ENCODE measurements at regions not wholly inside any gene's neighbourhood (a gene's known extent, or its start where the extent isn't known, plus 50 kb on each side); places are given as distances from the start of the nearest gene placed in this dataset.

- DNase-seq (ENCODE audit: low read depth, low spot score): no peak
- H3K36me3 ChIP-seq (ENCODE audit: insufficient read depth, insufficient read length, low read length): no peaks in the 10 kb centered on the region
- H3K9me3 ChIP-seq (ENCODE audit: insufficient read depth, low read length): peaks cover 5% of the 10 kb centered on the region; the same call in 1 of the 2 replicates
- H3K27me3 ChIP-seq (ENCODE audit: insufficient read depth, insufficient read length): no peaks in the 10 kb centered on the region
- TF ChIP-seq YY1 (IDR thresholded peaks at IDR 0.05; ENCODE audit: insufficient read depth, insufficient read length) (no peak), ZNF274 (IDR thresholded peaks at IDR 0.05; ENCODE audit: low read depth, low read length) (no peak), SUZ12 (IDR thresholded peaks at IDR 0.05; ENCODE audit: extremely low read depth, insufficient read depth, insufficient read length) (no peak)
- no peaks in the 10 kb centered on the region for H3K4me1 ChIP-seq (ENCODE audit: insufficient read depth, insufficient read length)
- H3K4me3 ChIP-seq (ENCODE audit: insufficient read length, low read depth): no peak overlapping the region
- no peak overlapping the region for H3K9ac ChIP-seq (ENCODE audit: insufficient read length, low read depth)
Measured at GRCh38 chr9:107102011-107102410, 181.1 kb upstream of the RAD23B start.

GRCh38 chr9:107103621-107104020, 179.5 kb upstream of the RAD23B start:
- Histone ChIP-seq H3K36me3 (ENCODE audit: insufficient read depth, insufficient read length, low read length) (no peaks in the 10 kb centered on the region), H3K27me3 (ENCODE audit: insufficient read depth, insufficient read length) (no peaks in the 10 kb centered on the region), H3K9ac (ENCODE audit: insufficient read length, low read depth) (no peak overlapping the region), H3K4me3 (ENCODE audit: insufficient read length, low read depth) (no peak overlapping the region), H3K4me1 (ENCODE audit: insufficient read depth, insufficient read length) (no peaks in the 10 kb centered on the region), H3K9me3 (ENCODE audit: insufficient read depth, low read length) (peaks cover 5% of the 10 kb centered on the region; the same call in 1 of the 2 replicates)
- no peak for DNase-seq (ENCODE audit: low read depth, low spot score)
- no peak for TF ChIP-seq YY1 (IDR thresholded peaks at IDR 0.05; ENCODE audit: insufficient read depth, insufficient read length)

GRCh38 chr9:107105784-107106183, 177.3 kb upstream of the RAD23B start:
- DNase-seq (ENCODE audit: low read depth, low spot score): no peak
- Histone ChIP-seq H3K4me3 (ENCODE audit: insufficient read length, low read depth) (no peak overlapping the region), H3K4me1 (ENCODE audit: insufficient read depth, insufficient read length) (no peaks in the 10 kb centered on the region), H3K9me3 (ENCODE audit: insufficient read depth, low read length) (peaks cover 5% of the 10 kb centered on the region; the same call in 1 of the 2 replicates), H3K36me3 (ENCODE audit: insufficient read depth, insufficient read length, low read length) (no peaks in the 10 kb centered on the region), H3K9ac (ENCODE audit: insufficient read length, low read depth) (no peak overlapping the region), H3K27me3 (ENCODE audit: insufficient read depth, insufficient read length) (no peaks in the 10 kb centered on the region)
- TF ChIP-seq SUZ12 (IDR thresholded peaks at IDR 0.05; ENCODE audit: extremely low read depth, insufficient read depth, insufficient read length) (no peak), YY1 (IDR thresholded peaks at IDR 0.05; ENCODE audit: insufficient read depth, insufficient read length) (no peak), ZNF274 (IDR thresholded peaks at IDR 0.05; ENCODE audit: low read depth, low read length) (no peak)

- H3K9ac ChIP-seq (ENCODE audit: insufficient read length, low read depth): no peak overlapping the region
- no peaks in the 10 kb centered on the region for H3K36me3 ChIP-seq (ENCODE audit: insufficient read depth, insufficient read length, low read length)
- TF ChIP-seq YY1 (IDR thresholded peaks at IDR 0.05; ENCODE audit: insufficient read depth, insufficient read length) (no peak), ZNF274 (IDR thresholded peaks at IDR 0.05; ENCODE audit: low read depth, low read length) (no peak), SUZ12 (IDR thresholded peaks at IDR 0.05; ENCODE audit: extremely low read depth, insufficient read depth, insufficient read length) (no peak)
- no peaks in the 10 kb centered on the region for H3K4me1 ChIP-seq (ENCODE audit: insufficient read depth, insufficient read length)
- no peak overlapping the region for H3K4me3 ChIP-seq (ENCODE audit: insufficient read length, low read depth)
- DNase-seq (ENCODE audit: low read depth, low spot score): no peak
- peaks cover 5% of the 10 kb centered on the region; the same call in 1 of the 2 replicates for H3K9me3 ChIP-seq (ENCODE audit: insufficient read depth, low read length)
- H3K27me3 ChIP-seq (ENCODE audit: insufficient read depth, insufficient read length): no peaks in the 10 kb centered on the region
Measured at GRCh38 chr9:107106416-107106815, 176.7 kb upstream of the RAD23B start.

GRCh38 chr9:107108342-107109130, 174.5 kb upstream of the RAD23B start:
- no peaks in the 10 kb centered on the region for H3K4me1 ChIP-seq (ENCODE audit: insufficient read depth, insufficient read length)
- H3K4me3 ChIP-seq (ENCODE audit: insufficient read length, low read depth): no peak overlapping the region
- H3K9me3 ChIP-seq (ENCODE audit: insufficient read depth, low read length): 0 out of 2 replicates have a peak, but pooled peaks cover 1% of the 10 kb centered on the region
- no peaks in the 10 kb centered on the region for H3K27me3 ChIP-seq (ENCODE audit: insufficient read depth, insufficient read length)
- no peak for DNase-seq (ENCODE audit: low read depth, low spot score)
- H3K9ac ChIP-seq (ENCODE audit: insufficient read length, low read depth): no peak overlapping the region
- no peak for TF ChIP-seq YY1 (IDR thresholded peaks at IDR 0.05; ENCODE audit: insufficient read depth, insufficient read length)
- TF ChIP-seq SUZ12 (IDR thresholded peaks at IDR 0.05; ENCODE audit: extremely low read depth, insufficient read depth, insufficient read length): no peak
- no peak for TF ChIP-seq ZNF274 (IDR thresholded peaks at IDR 0.05; ENCODE audit: low read depth, low read length)
- no peaks in the 10 kb centered on the region for H3K36me3 ChIP-seq (ENCODE audit: insufficient read depth, insufficient read length, low read length)

GRCh38 chr9:107109324-107109723, 173.8 kb upstream of the RAD23B start:
- no peaks in the 10 kb centered on the region for H3K36me3 ChIP-seq (ENCODE audit: insufficient read depth, insufficient read length, low read length)
- H3K9ac ChIP-seq (ENCODE audit: insufficient read length, low read depth): no peak overlapping the region
- TF ChIP-seq YY1 (IDR thresholded peaks at IDR 0.05; ENCODE audit: insufficient read depth, insufficient read length) (no peak), ZNF274 (IDR thresholded peaks at IDR 0.05; ENCODE audit: low read depth, low read length) (no peak), SUZ12 (IDR thresholded peaks at IDR 0.05; ENCODE audit: extremely low read depth, insufficient read depth, insufficient read length) (no peak)
- DNase-seq (ENCODE audit: low read depth, low spot score): no peak
- H3K27me3 ChIP-seq (ENCODE audit: insufficient read depth, insufficient read length): no peaks in the 10 kb centered on the region
- H3K4me1 ChIP-seq (ENCODE audit: insufficient read depth, insufficient read length): no peaks in the 10 kb centered on the region
- H3K4me3 ChIP-seq (ENCODE audit: insufficient read length, low read depth): no peak overlapping the region
- no peaks in the 10 kb centered on the region for H3K9me3 ChIP-seq (ENCODE audit: insufficient read depth, low read length)

GRCh38 chr9:107110153-107110552, 172.9 kb upstream of the RAD23B start:
- H3K36me3 ChIP-seq (ENCODE audit: insufficient read depth, insufficient read length, low read length): no peaks in the 10 kb centered on the region
- no peak overlapping the region for H3K9ac ChIP-seq (ENCODE audit: insufficient read length, low read depth)
- no peak overlapping the region for H3K4me3 ChIP-seq (ENCODE audit: insufficient read length, low read depth)
- no peaks in the 10 kb centered on the region for H3K4me1 ChIP-seq (ENCODE audit: insufficient read depth, insufficient read length)
- DNase-seq (ENCODE audit: low read depth, low spot score): no peak
- H3K9me3 ChIP-seq (ENCODE audit: insufficient read depth, low read length): no peaks in the 10 kb centered on the region
- H3K27me3 ChIP-seq (ENCODE audit: insufficient read depth, insufficient read length): no peaks in the 10 kb centered on the region
- no peak for TF ChIP-seq ZNF274 (IDR thresholded peaks at IDR 0.05; ENCODE audit: low read depth, low read length)
- no peak for TF ChIP-seq SUZ12 (IDR thresholded peaks at IDR 0.05; ENCODE audit: extremely low read depth, insufficient read depth, insufficient read length)
- no peak for TF ChIP-seq YY1 (IDR thresholded peaks at IDR 0.05; ENCODE audit: insufficient read depth, insufficient read length)
